GM10266 (cell line): ENCODE measurements at regions not wholly inside any gene's neighbourhood (a gene's known extent, or its start where the extent isn't known, plus 50 kb on each side); places are given as distances from the start of the nearest gene placed in this dataset.

Experiments used
- DNase-seq: peaks from one replicate; pipeline ENCODE4 v3.0.0; 2012; ENCODE audit errors: extremely low spot score
- TF ChIP-seq, protein P1 (sequence below): IDR thresholded peaks from 2 replicates; pipeline ENCODE4 v1.5.1; 2012; ENCODE audit warnings: mild to moderate bottlenecking, low read depth; ENCODE audit not compliant: control insufficient read depth, insufficient read depth; ENCODE audit errors: missing control alignments

DNA sequence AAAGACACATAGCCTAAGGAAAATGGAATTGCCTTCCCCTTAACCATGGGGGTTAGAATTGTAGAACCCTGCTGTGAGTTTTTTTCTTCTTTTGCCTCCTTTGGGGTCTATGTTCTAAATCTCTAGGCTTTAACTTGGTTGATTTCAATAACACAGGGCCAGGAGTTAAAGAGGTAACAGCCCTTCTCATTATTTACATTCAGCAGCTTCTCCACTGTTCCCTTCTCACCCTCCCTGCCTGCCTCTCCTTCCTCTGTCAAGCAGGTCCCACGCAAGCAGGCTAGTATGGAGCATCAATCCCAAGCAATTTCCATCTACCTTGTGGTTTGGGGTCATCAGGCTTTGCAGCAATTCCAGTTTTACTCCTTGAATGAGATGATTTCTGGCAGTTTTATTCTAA, 236.1 kb upstream of the G2E3 start:
- no peak for DNase-seq
- TF ChIP-seq, protein P1, sequence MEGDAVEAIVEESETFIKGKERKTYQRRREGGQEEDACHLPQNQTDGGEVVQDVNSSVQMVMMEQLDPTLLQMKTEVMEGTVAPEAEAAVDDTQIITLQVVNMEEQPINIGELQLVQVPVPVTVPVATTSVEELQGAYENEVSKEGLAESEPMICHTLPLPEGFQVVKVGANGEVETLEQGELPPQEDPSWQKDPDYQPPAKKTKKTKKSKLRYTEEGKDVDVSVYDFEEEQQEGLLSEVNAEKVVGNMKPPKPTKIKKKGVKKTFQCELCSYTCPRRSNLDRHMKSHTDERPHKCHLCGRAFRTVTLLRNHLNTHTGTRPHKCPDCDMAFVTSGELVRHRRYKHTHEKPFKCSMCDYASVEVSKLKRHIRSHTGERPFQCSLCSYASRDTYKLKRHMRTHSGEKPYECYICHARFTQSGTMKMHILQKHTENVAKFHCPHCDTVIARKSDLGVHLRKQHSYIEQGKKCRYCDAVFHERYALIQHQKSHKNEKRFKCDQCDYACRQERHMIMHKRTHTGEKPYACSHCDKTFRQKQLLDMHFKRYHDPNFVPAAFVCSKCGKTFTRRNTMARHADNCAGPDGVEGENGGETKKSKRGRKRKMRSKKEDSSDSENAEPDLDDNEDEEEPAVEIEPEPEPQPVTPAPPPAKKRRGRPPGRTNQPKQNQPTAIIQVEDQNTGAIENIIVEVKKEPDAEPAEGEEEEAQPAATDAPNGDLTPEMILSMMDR: no peak

DNA sequence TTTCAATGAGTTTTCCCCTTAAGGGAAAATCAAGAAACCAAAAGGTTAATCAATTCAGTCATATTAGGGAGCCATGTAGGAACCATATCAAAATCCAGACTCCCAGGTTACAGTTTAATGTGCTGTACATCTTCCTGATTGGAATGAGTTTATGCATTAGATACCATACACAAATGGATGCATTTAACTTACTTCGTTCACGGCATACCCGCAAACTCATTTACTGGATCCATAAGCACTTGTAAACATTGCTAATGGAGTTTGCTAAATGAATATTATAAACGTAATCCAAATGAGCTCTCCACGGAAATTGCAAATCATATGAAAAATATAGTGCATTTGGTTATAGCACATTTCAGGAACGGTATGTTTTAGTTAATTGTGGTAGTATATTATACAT, 228.9 kb upstream of the G2E3 start:
- no peak for DNase-seq
- TF ChIP-seq, protein P1: no peak

- TF ChIP-seq, protein P1: no peak
- DNase-seq: no peak
These were observed 228.5 kb upstream of the G2E3 start for GRCh38 chr14:30330445-30330844.

DNA sequence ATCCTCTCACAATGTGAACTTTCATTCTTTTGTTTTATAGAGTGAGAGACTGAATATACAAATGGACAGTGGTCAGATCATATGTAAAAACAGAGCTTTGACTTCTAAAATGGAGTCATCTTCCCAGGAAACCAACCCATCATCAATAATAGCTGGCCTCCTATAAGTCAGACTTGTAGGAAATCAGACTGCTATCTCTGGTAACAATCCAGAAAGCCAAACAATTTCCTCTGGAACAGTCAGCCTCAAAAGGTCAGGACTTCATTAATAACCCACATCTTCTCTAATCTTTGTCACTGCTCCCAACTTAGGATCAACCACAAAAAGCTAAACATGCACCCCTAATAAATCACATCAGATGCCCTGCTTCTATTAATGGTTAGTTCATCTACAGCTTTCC, 227.9 kb upstream of the G2E3 start:
- DNase-seq: no peak
- TF ChIP-seq, protein P1: no peak

- no peak for DNase-seq
- TF ChIP-seq, protein P1: no peak
These were observed 226.6 kb upstream of the G2E3 start for GRCh38 chr14:30332374-30332773.

GRCh38 chr14:30333934-30334333, 225.0 kb upstream of the G2E3 start:
- no peak for DNase-seq
- TF ChIP-seq, protein P1: no peak

DNA sequence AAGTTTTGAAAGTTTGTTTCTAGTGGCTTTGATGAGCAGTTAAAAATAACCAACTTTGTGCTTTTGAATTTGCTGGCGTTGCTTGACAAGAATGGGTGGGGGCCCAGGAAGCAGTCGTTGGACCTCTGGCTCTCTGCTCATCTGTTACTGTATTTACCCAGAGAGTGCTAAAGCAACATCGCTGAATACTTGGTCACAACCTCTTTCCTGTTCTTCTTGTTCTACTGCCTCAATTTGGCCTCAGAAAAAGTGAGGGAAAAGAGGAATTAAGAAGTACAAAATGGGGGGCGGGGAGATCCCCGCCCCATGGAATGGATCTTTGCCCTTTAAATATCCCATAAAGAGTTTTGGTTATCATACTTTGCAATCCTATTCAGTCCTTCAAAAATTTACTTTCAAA, 221.5 kb upstream of the G2E3 start:
- TF ChIP-seq, protein P1: no peak

More for the DNA sequence above, 221.5 kb upstream of the G2E3 start:
- DNase-seq: no peak
